Adrenal gland (tissue), 9 donors: ENCODE measurements at regions not wholly inside any gene's neighbourhood (a gene's known extent, or its start where the extent isn't known, plus 50 kb on each side); places are given as distances from the start of the nearest gene placed in this dataset.

Experiments used
- DNase-seq, 7 donors: peaks; one replicate each; pipeline ENCODE4 v3.0.0-alpha.2; 2019 to 2020
- H3K27ac ChIP-seq, 5 donors: fragments of 200-600 bp; sonication (generic) in 4 of 5; 1 replicate in 3 of 5; 2 replicates in 2 of 5; pipeline versions ENCODE4 v1.5.1 to v1.8.0; 2016 to 2020; ENCODE audit warnings: mild to moderate bottlenecking in 1 of 5
- H3K27me3 ChIP-seq: fragments of 200-600 bp; 2 replicates; pipeline ENCODE4 v1.8.0; 2021
- H3K36me3 ChIP-seq, 2 donors: fragments of 200-600 bp; replicated peaks in 1 of 2; 1 replicate in 1 of 2; 2 replicates in 1 of 2; pipeline versions ENCODE4 v1.5.1 to v1.8.0; 2018 to 2022
- H3K4me1 ChIP-seq, 2 donors: fragments of 200-600 bp; replicated peaks in 1 of 2; 1 replicate in 1 of 2; 2 replicates in 1 of 2; pipeline versions ENCODE4 v1.5.1 to v1.8.0; 2018 to 2021
- H3K4me3 ChIP-seq, 4 donors: fragments of 200-600 bp; sonication (generic) in 3 of 4; one replicate each; pipeline ENCODE4 v1.5.1; 2016 to 2018
- H3K9me3 ChIP-seq, 3 donors: fragments of 200-600 bp; sonication (generic) in 1 of 3; replicated peaks in 1 of 3; 1 replicate in 2 of 3; 2 replicates in 1 of 3; pipeline versions ENCODE4 v1.5.1 to v1.8.0; 2016 to 2021
- CTCF ChIP-seq, 6 experiments: fragments of 450-650 bp in 4 of 6; fragments of 200-600 bp in 2 of 6; sonication (generic) in 1 of 6; IDR thresholded peaks; 1 replicate in 5 of 6; 2 replicates in 1 of 6; pipeline versions ENCODE4 v1.5.1 to v1.8.0; 2016 to 2021; ENCODE audit warnings: antibody characterized with exemption in 6 of 6, mild to moderate bottlenecking in 2 of 6, moderate library complexity in 1 of 6
- POLR2A ChIP-seq, 2 donors: fragments of 450-650 bp; IDR thresholded peaks; one replicate each; pipeline ENCODE4 v1.6.1; 2017; ENCODE audit warnings: antibody characterized with exemption in 2 of 2, mild to moderate bottlenecking in 2 of 2, moderate library complexity in 1 of 2
- WGBS, 4 donors: extraction: QIAGEN DNeasy Blood & Tissue Kit in 2 of 4; methylation state at CpG; one replicate each; pipeline versions ENCODE4 v1.1.5 to v1.1.7; 2013 to 2017; 5-methylcytosine and 5-hydroxymethylcytosine counted together
- intact Hi-C, 2 donors: fragments of 100-400 bp; cut with DNase I; formaldehyde crosslinking; loops; one replicate each; pipeline versions ENCODE4 v1.14.1 to v1.15.0; 2022 to 2023
- donor health status: healthy with polysubstance abuse.
- donor health status: Bipolar disorder and iron deficiency.
- donor health status: DM: yes; HTN: yes; CAD: no.
- donor health status: DM: no; HTN: no; CAD: no.
- donor health status: DM: no; HTN: no; CAD: no.

- H3K9me3 ChIP-seq, result no peaks in the 10 kb centered on the region
- no peaks in the 10 kb centered on the region for H3K36me3 ChIP-seq
- no peaks in the 10 kb centered on the region for H3K27me3 ChIP-seq
- H3K4me3 ChIP-seq, result no peak overlapping the region
- H3K27ac ChIP-seq, result no peak overlapping the region
- no peak for DNase-seq
- intact Hi-C loops, result no loop called here
- TF ChIP-seq CTCF (IDR thresholded peaks at IDR 0.05), result no peak
- TF ChIP-seq POLR2A (IDR thresholded peaks at IDR 0.05), result no peak
- no peaks in the 10 kb centered on the region for H3K4me1 ChIP-seq
- 48 to 100% (median 75%) methylated on average over 1 to 2 of the region's 2 CpGs for WGBS, 4 donors
Observed at GRCh38 chr5:54733101-54733500, 215.5 kb downstream of the SNX18 start.

- H3K27me3 ChIP-seq, result no peaks in the 10 kb centered on the region
- H3K4me3 ChIP-seq, result no peak overlapping the region
- DNase-seq, result no peak
- H3K36me3 ChIP-seq, result no peaks in the 10 kb centered on the region
- no peaks in the 10 kb centered on the region for H3K9me3 ChIP-seq
- WGBS, 4 donors, result 65 to 79% (median 68%) methylated on average over 1 of the region's 1 CpG
- no peaks in the 10 kb centered on the region for H3K4me1 ChIP-seq
- intact Hi-C loops, result no loop called here
- no peak overlapping the region for H3K27ac ChIP-seq
- no peak for TF ChIP-seq CTCF (IDR thresholded peaks at IDR 0.05)
- no peak for TF ChIP-seq POLR2A (IDR thresholded peaks at IDR 0.05)
Observed at GRCh38 chr5:54732108-54732507, 214.5 kb downstream of the SNX18 start.

- Histone ChIP-seq H3K4me3 (no peak overlapping the region), H3K36me3 (no peaks in the 10 kb centered on the region), H3K4me1 (no peaks in the 10 kb centered on the region), H3K27me3 (no peaks in the 10 kb centered on the region), H3K9me3 (no peaks in the 10 kb centered on the region), H3K27ac (no peak overlapping the region)
- WGBS, 4 donors, result 84 to 95% (median 88%) methylated on average over 1 of the region's 1 CpG
- intact Hi-C loops, result no loop called here
- TF ChIP-seq POLR2A (IDR thresholded peaks at IDR 0.05) (no peak), CTCF (IDR thresholded peaks at IDR 0.05) (no peak)
- DNase-seq, result no peak
Observed at GRCh38 chr5:54728588-54728915, 211.0 kb downstream of the SNX18 start.

GRCh38 chr5:54727874-54728587 is 210.5 kb downstream of the SNX18 start:
- H3K9me3 ChIP-seq, result no peaks in the 10 kb centered on the region
- no peaks in the 10 kb centered on the region for H3K4me1 ChIP-seq
- no peak for DNase-seq
- intact Hi-C loops, result no loop called here
- H3K27ac ChIP-seq, result no peak overlapping the region
- WGBS, 4 donors, result 52 to 64% (median 59%) methylated on average over 2 of the region's 2 CpGs
- no peak for TF ChIP-seq CTCF (IDR thresholded peaks at IDR 0.05)
- TF ChIP-seq POLR2A (IDR thresholded peaks at IDR 0.05), result no peak
- H3K27me3 ChIP-seq, result no peaks in the 10 kb centered on the region
- H3K36me3 ChIP-seq, result no peaks in the 10 kb centered on the region
- no peak overlapping the region for H3K4me3 ChIP-seq
